Activated CD4-positive, alpha-beta T cell treated with anti-CD3 and anti-CD28 coated beads for 24 hours (primary cell): ENCODE measurements at regions not wholly inside any gene's neighbourhood (a gene's known extent, or its start where the extent isn't known, plus 50 kb on each side); places are given as distances from the start of the nearest gene placed in this dataset.

Source experiments
- DNase-seq, 2 donors: peaks; one replicate each; pipeline ENCODE4 v3.0.0-alpha.2; 2020; ENCODE audit warnings: low read depth in 2 of 2

DNA sequence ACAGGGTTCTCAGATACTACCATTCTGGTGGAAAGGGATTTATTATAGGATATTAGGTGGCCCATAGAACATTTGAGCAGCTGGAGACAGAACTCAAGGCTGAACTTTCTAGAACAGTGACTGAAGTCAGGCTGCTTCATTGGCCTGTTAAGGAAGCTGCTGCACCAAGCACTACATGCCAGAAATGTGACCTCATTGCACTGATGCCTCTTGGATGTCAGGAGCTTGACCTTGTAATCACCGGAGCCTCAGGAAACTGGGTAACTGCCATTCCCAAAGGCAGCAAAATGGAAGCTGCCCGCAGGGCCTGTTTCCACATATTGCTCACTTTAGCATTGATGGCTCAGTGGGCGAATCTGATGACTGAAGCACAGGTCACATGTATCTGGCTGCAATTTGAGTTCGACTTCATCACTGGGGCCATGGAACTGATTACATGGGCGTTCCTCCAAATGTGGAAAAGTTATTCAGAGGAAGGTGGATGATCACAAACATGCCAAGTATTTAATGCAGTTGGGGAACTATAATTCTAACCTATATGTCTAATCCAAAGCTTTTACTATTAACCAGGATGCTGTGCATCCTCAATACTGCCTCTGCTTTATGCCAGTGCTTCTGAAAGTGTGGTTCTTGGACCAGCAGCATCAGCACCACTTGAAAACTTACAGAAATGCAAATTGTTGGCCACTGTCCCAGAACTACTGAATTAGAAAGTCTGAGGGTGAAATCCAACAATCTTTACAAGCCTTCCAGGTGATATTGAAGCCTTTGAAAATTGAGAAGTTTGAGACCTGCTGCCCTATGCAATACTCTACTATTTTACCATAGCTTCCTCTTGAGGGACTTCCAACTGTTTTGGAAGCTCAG lies 337.2 kb upstream of the NAV3 start:
- no peak for DNase-seq

DNA sequence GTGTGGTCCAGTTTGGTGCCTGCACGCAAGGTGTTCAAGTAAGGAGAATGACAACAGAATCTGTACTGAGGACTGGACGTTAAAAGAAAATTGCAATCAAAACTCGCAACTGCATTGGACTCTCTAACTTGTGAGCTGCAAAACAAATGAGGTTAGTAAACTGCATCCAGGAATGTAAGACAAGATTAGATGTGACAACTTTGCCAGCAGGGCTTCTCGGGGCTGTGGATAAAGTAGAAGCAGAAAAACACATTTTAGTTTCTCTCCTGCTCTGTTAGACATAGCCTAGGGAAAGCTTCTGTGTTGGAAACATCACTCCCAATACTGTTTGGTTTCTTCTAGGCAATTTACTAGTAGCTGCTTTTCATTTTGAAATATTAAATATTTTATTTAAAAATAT lies 338.2 kb upstream of the NAV3 start:
- DNase-seq = no peak

DNA sequence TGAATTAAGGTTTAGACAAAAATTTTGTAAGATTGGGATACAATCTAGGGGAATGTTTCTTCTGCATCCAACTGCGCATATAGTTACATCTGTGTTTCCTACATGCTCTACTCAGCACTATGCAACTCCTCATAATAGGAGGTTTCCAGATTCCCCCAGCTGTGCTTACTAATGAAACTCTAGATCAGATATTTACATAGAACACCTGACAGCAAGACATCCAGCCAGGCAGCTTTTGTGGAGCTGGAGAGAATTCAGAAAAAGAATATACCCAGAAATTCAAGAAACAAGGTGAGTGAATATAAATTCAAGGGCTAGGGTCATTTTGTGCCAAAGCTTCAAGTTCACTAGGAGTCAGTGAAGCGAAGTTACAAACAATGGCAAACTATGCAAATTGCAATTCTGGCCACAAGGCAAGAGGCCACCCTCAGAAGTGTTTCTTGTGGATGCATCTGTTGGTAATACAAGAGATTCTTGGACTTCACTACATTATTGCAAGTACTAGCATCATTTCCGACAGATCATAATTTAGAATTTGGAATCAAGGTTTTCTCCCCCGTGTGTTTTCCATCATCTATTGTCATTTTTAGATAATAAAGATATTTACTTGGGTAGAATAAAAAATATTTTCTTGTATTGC lies 341.2 kb upstream of the NAV3 start:
- DNase-seq = no peak

- no peak for DNase-seq
Measured at GRCh38 chr12:77488041-77488620, 342.6 kb upstream of the NAV3 start.

DNA sequence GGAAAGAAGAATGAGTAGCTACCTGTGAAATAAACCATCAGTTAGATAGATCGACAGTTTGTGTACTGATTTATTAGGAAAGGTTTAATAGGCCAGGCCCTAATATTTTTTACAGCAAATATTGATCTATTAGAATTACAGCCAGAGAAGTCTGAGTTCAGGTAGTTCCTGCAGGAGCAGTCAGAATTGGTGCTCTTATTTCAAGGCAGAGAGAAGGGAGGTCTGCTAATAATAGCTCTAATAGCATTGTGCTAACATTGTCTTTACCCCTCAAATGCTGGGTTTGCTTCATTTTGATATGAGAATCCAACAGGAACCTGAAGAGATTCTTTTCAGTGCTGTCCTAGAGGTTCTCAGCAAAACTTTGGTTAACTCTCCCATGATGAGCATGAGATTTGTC lies 343.8 kb upstream of the NAV3 start:
- no peak for DNase-seq

GRCh38 chr12:77485961-77486854 lies 344.5 kb upstream of the NAV3 start:
- no peak for DNase-seq

DNA sequence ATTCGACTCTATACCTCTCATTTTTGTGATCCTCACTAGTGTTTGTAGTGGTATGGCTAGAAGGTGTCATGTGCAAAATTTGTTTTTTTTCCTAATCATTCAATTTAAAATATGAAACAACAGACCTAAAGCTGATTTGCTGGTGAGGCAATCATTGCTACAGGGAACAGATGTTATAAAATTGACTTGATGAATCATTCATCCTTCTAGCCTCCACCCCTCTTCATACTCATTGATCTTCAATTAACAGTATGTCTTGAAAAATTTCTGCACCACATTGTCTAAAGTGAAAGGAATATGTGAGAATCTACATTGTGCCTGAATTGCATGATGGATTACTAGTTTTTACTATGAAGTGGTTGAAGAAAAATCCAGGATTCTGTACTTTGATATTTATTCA lies 349.0 kb upstream of the NAV3 start:
- DNase-seq = no peak

DNA sequence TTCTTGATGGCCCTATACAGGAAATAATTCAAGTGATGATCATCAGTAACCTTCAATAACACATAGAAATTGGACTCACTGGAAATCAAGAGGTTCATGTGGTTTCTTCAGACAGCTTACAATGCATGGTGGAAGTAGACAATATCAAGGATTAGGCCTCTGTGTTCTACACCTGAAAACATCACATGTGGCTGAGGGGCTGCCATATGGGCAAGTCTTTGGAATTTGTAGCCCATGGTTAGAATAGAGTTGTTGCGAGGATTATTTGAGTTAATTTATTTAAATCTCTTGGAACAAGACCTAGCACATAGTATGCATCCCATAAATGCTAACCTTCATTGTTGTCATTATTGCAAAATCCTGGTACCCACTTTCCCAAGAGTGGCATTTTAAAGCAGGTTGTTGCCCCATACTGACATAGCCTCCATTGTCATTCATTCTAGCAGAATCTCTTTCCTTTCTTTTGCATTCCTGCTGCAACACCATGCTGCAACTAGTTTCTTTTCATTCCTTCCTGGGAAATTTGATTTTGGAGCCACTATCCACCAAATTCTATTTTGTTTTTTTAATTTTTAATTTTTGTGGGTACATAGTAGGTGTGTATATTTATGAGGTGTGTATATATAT lies 352.7 kb upstream of the NAV3 start:
- no peak for DNase-seq

DNA sequence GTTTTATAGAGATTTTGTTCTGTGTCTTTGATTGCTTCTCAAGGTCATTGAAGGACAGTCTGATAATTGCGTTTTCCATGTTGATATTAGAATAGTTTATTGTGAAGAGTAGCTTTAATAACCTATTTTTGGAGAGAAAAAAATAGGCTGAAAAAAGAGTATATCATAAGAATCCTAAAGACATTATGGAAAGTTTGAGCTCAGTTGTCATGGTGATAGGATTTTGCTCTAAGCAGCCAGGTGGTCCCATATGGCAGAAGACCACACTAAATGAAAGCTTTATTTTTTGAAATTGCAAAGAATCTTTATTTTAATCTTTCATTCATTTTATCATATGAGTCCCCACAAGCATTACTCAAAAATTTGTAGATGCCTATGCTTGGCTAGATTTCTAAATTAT lies 358.9 kb upstream of the NAV3 start:
- DNase-seq = no peak

GRCh38 chr12:77469578-77470333 lies 360.9 kb upstream of the NAV3 start:
- no peak for DNase-seq

DNA sequence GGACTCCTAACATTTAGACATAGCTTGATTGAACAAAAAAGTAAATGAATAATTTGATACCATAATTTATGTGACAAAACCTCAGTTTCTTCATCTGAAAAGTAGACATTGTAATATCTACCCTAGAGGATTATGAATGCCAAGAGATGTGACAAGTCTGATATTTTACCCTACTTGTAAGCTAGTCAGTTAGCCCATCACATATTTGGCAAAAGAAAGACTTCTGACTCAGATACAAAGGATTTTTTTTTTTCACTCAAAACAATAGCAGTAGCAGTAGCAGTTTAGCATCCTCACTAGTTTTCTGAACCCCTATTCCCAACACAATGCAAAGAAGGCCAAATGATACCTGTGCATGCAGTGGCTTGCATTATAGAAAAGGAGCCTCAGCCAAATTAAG lies 377.3 kb upstream of the E2F7 start:
- no peak for DNase-seq

DNA sequence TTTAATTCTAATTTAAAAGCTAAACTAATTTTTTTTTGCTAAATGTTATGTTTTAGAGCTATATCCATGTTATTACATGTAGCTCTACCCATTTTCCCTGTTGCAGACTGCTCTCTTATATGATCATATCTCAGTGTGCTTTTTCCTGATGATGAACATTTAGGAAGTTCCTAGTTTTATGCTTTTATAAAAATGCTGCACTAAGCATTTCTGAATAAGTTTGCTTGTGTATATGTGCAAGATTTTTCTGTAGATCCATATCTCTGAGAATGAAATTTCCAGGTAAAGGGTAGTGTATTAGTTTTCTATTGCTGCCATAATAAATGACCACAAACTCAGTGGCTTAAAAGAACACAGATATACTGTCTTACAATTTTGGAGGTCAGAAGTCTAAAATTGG lies 374.4 kb upstream of the E2F7 start:
- DNase-seq = no peak

- no peak for DNase-seq
Measured at GRCh38 chr12:77438644-77439043, 373.3 kb upstream of the E2F7 start.

DNA sequence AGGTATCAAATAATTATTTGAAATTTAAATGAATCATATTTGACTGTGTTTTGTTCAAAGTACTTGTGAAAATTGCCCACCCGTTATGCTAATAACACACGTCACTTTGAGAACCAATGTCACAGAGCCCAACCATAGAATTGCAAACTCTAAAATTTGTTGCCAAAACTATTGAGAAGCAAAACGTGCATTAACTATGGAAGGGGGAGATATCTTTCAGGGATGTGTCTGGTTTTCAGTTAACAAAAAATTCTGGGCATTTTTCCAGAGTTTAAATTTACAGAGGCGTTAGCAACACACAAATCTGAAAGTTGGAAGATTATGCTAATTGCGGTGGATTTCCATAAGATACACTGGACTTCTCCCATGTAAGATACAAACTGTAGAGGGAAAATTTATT lies 371.8 kb upstream of the E2F7 start:
- DNase-seq = no peak

DNA sequence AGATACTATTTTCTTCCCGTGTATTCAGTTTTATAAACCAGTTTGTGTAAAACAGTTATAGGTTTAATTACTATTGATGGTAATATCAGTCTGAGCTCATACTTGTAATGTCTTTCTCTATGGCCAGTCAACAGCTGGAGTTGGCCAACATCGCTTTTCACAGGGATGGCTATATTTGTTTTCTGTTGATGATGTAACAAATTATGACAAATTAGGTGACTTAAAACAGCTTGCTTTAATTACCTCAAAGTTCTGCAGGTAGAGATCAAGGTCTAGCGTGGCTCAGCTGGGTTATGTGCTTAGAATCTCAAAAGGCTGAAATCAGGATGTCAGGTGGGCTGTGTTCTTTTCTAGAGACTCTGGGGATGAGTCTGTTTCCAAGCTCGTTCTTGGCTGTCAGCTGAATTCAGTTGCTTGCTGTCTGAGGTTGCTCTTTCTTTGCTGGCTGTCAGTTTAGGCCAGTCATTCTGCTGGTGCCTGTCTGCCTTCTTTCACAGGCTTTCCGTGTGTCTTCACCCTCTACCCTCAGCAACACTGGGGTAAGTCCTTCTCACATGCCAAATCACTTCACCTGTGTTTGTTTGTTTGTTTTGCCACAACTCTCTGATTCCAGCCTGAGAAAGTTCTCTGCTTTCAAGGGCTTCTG lies 370.2 kb upstream of the E2F7 start:
- no peak for DNase-seq

DNA sequence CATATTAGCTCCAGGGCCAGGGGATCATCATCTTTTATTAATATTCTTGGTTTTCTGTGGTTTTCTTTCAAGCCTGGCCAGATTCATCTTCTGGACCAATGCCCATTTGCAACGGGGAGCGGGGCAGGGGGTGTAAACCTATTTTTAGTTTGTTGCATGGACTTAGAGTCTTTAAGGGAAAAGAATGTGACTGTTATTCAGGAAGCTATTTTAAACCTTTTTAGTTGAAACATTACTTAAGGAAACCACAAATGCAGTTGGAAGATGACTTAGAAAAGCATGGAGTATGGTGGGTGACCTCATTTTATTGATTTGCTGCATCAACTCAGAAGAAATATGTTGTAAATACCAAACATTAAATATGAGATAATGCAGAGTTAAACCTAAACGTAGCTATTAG lies 368.4 kb upstream of the E2F7 start:
- DNase-seq = no peak

- no peak for DNase-seq
Measured at GRCh38 chr12:77429426-77429825, 364.1 kb upstream of the E2F7 start.

DNA sequence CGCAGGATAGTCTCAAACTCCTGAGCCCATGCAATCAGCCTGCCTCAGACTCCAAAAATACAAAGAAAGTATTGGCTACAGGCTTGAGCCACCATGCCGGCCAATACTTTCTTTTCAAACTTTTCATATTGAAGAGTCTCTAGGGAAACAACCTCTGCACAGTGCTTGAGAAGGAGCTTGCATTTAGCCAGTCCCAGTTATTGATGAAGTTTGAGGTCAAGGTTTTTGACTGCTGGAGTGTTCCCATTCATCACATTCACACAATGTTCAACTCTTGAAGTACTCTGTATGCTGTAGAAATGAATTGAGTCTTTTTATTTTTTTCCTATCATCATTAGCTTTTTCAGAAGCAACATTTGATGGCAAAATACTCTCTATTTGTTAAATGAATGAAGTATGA lies 355.8 kb upstream of the E2F7 start:
- DNase-seq = no peak

- DNase-seq = no peak
Measured at GRCh38 chr12:77409551-77409950, 344.2 kb upstream of the E2F7 start.

DNA sequence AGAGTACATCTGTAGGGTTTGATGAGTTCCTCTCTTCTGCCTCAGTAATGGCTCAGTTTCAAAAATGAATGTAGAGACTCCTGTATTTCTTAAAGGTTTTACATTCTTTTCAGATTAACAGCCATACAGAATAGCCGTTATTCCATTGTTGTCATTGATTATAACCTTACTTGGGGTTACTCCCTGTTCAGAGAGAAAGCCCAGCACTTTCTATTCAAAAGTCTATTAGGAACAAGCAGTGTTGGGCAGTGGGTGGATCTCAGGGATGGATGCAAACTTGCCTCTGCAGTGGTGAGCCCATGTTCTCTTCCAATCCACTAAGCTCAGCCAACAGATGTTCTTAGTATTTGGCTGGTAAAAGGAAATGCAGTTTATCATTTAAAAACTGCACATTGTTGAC lies 342.6 kb upstream of the E2F7 start:
- no peak for DNase-seq
